Hindlimb muscle (tissue), 1 donor: ENCODE measurements at regions not wholly inside any gene's neighbourhood (a gene's known extent, or its start where the extent isn't known, plus 50 kb on each side); places are given as distances from the start of the nearest gene placed in this dataset.
A peak's percentile ranks its signal among the peaks of the same experiment; 100 is the strongest.
"Not testable (repeated sequence)": the region's sequence is repeated elsewhere in the genome, so short reads cannot be mapped to it uniquely, and the experiment has no call there.

Source experiments
- DNase-seq: peaks from one replicate; pipeline ENCODE4 v3.0.0-alpha.2; 2013

DNA sequence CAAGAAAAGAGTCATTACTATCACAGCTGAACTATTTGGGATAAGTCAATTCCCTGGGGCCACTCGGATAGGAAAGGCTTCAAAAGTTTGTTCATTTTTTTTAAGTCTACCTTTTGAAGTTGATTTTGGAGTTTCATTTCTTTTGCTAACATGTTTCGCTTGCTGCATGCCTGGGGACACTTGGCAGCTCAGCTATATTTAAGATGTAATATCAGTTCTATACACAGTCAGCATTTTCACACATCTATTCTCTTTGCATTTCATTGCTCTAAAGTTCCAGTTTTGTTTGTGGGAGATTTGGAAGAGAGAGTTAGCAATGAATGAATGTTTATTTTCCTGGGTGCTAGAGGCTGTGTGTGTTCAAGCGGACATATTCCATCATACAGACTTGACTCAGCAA, 445.2 kb upstream of the GRAMD2B start:
- no peak for DNase-seq

DNA sequence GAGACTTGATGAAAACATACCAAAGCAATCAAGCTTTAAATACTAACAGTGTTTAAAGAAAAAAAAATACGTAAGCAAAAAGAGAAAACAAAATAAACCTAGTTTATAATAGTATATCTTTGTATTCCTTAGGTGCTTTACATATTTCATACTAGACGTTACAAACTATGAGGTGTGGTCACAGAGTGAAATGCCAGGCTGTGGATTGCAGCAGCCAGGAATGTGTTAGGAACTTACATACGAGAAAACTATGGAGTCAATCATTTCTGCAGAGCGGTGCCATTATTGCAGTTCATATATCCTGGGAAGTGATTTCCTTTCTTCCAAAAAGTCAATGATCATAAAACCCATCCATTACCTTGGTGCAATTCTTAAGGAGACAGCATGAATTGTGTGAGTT, 443.6 kb upstream of the GRAMD2B start:
- no peak for DNase-seq

DNA sequence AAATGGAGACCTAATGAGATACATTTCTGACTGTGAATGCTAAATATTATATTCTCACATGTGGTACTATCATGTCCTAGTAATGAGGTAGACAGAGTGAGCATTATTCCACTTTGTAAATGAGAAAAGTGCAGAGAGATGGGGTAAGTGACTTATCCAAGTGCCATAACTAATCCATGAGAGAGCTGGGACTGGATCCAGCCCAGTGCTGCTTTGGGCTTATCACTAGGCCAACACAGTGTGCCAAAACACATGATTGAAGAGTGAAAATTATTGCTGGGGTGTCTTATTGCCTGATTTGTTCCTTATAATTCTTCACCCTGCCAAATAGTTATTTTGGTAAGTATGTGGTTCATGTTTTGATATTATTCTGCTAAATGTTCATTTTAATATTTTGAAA, 442.2 kb upstream of the GRAMD2B start:
- no peak for DNase-seq

DNA sequence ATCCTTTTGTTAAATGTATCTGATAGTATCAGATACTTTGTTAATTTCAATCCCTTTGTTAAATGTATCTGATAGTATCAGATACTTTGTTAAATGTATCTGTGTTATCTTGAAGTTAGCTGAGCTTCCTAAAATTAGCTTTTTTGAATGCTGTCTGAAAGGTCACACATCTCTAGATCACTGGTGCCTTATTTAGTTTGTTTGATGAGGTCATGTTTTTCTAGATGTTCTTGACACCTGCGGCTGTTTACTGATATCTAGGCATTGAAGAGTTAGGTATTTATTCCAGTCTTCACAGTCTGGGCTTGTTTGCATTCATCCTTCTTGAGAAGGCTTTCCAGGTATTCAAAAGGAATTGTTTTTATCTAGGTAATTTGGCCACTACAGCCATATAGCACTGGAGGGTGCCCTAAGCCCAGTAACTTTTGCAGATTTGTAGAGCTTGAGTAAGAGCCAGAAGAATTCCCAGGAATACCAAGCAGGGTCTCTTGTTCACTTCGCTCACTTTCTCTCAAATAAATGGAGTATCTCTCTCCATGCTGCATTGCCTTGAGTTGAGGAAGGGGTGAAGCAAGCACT, 435.4 kb upstream of the GRAMD2B start:
- DNase-seq, result no peak

DNA sequence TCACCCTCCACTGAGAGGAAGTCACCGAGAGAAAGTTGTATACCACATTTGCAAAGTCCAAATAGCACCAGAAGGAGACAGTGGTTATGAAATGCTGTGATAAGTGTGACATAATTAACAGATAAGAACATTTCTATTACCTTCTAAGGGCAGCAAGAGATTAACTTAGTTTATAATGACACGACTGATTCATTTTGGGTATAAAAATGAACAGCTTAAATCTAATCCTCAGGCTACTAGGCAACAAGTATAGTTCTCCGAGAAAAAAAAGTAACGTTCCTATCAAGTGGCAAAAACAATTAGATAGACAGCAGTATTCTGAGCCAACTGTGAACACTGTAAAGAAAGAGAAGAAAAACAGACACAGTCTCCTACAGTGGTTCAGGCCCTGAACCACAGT, 431.2 kb upstream of the GRAMD2B start:
- no peak for DNase-seq

DNA sequence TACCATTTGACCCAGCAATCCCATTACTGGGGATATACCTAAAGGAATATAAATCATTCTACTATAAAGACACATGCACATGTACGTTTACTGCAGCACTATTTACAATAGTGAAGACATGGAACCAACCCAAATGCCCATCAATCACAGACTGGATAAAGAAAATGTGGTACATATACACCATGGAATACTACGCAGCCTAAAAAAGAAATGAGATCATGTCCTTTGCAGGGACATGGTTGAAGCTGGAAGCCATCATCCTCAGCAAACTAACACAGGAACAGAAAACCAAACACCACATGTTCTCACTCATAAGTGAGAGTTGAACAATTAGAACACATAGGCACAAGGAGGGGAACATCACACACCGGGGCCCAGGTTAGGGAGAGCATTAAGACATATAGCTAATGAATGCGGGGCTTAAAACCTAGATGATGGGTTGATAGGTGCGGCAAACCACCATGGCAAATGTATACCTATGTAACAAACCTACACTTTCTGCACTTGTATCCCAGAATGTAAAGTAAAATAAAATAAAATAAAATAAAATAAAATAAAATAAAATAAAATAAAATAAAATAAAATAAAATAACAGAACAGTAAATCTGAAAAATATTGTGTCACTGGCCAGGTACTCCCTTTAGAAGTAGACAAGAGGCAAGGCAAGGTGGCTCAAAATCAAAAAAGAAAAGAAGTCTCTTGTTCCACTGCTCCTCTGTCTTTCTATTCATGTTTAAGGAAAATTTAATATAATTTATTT, 423.8 kb upstream of the GRAMD2B start:
- DNase-seq, result not testable (repeated sequence)

DNA sequence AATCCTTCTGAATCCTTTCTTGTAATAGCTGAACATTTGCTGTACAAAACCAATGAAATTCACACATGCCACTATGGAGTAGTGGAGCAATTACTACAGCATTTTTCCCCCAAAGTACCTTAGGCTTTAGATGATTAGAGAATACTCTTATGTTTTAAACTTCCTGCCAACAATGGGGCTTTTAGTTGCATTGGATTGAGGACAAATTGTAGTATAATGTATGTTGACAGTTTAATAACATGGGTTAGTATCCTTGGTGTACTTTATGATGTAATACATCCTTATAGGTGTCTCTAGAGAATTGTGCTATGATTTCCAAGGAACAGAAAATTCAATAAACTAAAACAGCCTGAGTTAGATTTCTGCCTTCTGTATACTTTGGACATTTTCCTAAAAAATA, 422.7 kb upstream of the GRAMD2B start:
- DNase-seq, result no peak

DNA sequence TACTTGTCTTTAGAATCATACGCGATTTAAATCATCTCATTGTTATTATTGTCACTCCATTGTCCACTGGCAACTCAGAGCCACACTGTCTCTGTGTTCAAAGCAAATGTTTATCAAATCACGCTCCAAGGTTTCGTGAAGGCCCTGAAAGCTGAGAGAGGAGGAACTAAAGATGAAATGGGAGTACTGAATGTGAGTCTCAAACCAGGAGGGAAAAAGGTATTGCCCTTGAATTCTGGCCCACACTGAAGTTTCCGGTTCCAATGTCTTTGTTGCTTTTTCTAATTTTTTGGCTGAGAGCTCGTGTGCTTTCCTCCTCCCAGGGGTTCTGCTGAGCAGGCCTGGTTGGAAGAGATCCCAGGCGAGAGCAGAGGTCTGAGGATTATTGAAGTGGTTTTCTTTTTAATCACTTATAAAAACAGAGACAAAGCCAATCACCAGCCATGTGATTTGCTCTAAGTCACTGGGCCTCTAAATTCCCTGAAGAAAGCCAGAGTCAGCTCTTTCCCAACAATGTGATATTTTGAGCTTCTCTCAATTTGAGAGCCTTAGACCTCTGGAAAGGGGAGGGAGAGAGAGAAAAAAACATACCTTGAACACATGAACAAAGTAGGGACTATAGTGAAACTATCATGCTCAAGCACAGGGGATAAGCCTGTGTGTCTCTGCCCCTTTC, 420.8 kb upstream of the GRAMD2B start:
- DNase-seq, result peak; percentile 60

DNA sequence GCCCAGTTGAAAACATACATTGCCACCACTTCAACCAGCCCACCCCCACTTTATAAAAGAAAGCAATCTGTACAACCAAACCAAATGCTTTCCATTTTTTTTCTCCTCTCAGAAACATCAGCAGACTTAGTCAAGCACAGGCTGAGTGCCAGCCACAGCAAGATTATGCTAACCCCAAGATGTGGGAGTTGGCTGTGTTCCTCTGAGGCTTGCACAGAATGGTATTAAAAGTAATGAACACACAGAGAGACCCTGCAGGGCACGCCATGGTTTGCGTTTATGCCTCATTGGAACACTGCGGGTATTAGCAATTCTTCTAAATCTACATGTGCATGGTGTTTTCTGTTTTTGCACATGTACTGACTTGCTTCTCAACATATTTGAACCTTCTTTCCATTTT, 419.9 kb upstream of the GRAMD2B start:
- DNase-seq, result no peak

DNA sequence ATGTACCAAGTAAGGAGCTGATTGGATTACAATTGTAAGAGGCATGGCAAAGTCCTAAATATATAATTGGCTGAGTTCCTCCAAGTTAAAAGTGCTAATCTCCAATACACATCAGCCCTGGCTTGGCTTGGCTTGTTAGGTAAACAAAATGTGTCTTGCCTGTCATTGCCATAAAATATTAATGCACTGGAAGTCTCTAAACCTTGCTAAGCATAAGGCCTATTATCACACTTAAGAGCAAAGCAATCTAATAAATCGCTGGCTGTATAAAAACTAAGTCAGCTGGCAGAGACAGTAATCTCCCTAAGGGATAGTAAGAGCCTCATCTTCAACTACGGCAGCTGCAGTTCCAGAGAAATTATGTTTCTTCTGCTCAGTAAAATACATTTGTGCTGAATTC, 418.6 kb upstream of the GRAMD2B start:
- peak; percentile 56 for DNase-seq

DNA sequence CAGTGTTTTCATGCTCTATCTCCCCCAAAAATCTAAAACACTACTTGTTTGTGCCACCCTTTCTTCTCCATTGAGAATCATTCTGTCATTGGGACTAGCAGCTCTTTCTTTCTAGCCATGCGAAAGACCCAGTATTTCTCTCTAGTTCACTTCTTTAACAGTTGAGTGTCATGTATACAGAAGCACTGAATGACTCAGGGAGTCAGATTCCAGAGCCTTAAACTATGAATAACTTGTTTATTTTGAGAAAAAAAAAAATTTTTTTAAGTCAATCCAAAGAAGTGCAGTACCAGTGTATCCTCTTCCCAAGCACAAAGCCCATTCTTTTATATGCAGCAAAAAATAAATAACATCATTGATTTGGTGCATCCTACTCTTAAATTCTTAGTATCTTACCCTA, 415.4 kb upstream of the GRAMD2B start:
- DNase-seq, result no peak

DNA sequence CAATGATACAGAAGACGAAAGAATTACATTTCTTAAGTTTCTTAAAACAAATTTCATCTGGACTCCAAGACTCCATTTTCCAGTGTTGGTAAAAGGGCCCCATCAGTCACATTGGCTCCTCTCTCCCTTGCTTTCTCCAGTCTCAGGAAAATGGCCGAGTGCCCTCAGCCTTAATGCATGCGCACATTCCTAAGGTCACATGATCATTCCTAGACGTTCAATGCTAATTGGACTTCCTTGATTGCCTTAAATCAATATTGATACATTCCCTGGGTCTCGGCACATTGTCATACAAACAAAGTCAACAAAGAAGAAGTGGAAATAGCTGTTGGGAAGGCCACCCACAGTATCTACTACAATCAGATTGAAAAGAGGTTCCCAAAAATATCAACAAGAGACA, 413.6 kb upstream of the GRAMD2B start:
- DNase-seq, result no peak

DNA sequence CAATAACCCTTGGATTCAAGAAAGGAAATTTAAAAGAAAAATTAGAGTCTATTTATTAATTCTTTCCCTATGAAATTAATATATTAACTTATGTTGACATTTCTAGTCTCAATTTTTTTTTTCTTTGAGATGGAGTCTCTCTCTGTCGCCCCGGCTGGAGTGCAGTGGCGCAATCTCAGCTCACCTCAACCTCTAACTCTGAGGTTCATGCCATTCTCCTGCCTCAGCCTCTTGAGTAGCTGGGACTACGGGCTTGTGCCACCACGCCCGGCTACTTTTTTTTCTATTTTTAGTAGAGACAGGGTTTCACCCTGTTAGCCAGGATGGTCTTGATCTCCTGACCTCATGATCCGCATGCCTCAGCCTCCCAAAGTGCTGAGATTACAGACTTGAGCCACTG, 411.7 kb upstream of the GRAMD2B start:
- not testable (repeated sequence) for DNase-seq

DNA sequence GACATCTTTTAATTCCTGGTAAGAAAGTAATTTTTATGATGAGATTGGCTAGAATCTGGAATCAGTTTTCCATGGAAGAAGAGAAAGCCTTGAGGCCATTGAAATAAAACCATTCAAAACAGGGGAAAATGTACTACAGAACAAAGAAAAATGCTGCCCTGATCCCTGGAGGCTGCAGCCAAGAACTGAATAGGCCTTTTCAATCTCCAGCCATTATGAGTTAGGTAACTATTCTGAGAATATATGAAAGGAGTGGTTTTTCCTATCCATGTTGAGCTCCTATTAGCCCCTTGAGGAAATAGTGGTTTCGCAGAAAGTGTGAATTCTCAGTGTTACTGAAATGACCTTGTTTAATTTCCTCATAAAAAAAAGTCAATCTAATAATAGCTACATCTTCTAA, 408.5 kb upstream of the GRAMD2B start:
- DNase-seq, result no peak

DNA sequence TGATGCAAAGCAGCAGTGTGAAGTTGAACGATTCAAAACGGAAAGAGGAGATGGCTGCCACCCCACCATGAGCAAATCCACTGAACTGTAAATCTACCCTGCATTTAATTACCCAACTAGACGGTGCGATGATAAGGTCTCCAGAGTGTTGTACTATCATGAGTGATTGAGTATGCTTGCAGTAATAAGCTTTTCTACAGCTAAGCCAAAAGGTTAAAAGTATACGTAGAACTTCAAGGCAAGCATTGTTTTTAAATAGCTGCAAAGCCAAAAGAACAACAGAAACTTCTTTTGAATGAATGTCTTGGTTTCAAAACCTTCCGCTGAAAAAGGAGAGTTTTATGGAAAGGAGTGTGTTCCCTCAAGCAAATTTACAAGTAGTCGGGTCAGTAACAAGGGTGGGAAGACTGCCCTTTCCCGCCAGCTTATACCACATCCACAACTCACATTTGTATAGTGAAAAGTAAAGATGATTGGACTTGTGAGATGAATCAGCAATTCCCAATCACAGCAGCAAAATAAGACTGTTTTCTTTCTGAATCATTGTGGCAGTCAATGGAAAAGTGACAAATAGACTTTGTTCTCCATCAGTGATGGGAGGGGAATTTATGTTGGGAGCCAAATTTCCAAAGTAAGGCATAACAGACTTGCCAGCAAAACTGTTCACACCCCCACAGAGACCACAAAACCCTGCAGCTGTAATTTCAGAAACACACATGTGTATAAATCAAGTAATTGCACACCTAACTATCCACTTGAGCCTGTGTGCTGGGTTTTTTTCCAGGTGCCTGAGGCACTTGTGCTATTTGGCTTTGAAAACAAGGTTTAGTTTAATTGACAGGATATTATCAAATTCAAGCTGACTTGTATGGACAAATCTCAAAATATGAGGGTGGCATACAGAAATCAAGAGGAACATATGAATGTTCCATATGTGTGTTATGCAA, 407.7 kb upstream of the GRAMD2B start:
- DNase-seq, result peak; percentile 46

DNA sequence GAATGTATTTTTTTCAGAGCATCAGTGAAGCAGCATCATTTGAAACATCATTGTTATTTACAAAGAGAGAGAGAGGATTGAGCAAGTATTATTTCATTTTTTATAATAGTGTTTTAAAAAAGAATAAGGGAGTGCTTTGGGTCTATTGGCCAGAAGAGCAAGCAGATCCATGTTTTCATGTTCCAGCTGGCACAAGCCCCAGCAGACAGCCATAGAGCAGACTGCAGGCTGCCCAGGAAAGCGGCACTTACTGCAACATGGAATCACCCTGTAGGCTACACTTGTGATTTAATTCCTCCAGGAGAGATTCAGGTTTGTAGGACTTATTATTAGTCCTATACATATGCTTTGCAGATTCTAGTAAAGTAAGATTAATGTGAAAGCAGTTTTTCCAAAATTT, 407.0 kb upstream of the GRAMD2B start:
- DNase-seq, result peak; percentile 52

DNA sequence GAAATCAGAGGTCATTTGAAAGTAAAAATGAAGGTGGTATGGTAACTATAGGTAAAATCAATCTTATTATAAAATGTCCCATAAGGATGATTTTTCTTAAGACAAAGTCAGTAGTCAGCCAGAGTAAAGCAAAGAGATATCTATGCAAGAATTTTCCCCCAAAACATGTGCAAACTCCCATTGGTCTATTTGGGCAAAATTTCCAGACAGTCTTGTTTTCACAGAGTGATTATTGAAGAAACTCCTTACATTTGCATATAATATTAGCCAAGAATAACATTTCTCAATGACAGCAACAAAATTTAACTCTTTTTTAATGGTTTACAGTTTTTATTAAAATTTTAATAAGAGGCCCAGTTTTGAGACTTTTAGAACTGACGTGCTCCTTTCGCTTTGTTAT, 406.1 kb upstream of the GRAMD2B start:
- DNase-seq, result no peak

DNA sequence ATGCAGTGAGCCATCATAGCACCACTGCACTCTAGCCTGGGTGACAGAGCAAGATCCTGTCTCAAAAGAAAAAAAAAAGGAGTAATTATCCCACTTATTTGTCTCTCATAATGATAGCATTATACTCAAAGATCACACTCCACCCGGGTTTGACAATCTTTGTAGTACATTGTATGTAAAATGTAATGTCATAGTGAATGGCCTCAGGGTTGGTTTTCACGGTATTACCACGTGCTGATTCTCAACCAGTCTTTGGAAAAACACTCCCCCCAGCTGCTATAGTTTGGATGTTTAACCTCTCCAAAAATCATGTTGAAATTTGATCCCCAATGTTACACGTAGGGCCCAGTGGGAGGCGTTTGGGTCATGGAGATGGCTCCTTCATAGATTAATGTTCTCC, 402.4 kb upstream of the GRAMD2B start:
- DNase-seq, result no peak

DNA sequence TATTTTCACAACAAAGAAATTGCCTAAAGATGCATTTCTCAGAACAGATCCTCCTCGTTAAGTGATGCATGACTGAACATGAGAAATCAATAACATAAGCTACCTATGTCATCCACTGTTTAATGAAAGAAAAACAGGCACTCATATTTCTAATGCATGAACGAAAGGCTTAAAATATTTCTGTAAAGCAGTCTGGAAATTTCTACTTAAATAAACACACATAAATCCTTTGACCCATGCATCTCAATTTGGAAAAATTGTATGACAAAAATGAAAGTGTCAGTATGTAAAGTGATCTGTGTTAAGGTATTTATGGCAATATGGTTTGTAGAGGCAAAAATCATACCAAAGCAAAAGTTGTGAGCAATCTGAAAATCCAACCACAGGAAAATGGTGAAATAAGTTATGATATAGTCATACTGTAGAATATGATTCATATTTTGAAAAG, 399.2 kb upstream of the GRAMD2B start:
- no peak for DNase-seq

DNA sequence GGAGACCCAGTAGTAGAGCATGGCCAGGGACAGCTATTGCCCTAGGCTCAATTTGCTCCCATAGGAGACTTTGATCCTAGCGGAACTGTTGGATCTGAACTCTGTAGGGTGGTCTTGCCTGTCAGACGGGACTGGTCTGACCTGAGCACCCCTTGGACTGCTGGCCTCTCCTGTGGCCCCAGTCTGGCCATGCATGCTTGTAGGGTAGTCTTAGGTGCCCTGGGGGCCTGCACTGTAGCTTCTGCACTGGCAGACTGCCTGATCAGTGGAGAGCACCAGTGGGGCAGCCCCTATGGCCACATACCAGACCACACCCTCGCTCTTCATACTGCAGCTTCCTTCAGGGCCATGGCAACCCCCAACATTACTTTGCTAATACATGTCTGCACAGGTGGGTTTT, 396.1 kb upstream of the GRAMD2B start:
- DNase-seq, result no peak

DNA sequence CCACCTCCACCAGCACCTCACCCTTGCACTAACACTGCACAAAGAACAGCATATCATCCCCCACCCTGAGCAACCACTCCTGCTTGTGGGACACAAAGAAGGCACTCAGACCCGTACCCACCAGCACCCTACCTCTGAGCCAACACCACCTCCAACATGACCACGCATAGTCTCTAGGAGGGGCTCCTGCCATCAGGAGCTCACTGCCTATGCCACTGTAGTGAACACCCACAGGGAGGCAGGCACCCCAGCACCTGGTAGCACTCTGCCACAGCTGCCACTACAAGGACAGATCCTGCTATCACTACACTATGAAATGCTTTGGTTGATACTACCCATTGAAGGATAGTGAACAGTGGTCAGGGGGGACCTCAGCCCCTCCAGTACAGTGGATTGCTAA, 395.6 kb upstream of the GRAMD2B start:
- DNase-seq, result no peak

DNA sequence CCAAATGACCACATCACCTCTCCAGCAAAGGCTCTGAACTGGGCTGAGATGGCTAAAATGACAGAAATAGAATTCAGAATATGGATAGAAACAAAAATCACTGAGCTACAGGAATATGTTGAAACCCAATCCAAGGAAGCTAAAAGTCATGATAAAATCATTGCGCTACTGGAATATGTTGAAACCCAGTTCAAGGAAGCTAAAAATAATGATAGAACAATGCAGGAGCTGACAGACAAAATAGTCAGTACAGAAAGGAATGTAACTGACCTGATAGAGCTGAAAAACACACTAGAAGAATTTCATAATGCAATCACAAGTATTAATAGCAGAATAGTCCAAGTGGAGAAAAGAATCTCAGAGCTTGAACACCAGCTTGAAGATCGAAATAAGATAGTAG, 394.9 kb upstream of the GRAMD2B start:
- no peak for DNase-seq

DNA sequence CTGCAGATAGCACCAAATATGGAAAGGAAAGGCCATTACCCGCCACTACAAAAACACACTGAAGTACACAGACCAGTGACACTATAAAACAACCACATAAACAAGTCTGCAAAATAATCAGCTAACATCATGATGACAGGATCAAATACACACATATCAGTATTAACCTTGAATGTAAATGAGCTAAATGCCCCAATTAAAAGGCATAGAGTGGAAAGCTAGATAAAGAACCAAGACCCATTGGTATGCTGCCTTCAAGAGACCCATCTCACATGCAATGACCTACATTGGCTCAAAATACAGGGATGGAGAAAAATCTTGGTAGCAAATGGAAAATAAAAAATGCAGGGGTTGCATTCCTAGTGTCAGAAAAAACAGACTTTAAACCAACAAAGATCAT, 393.9 kb upstream of the GRAMD2B start:
- not testable (repeated sequence) for DNase-seq
